ENCODE measurements at regions not wholly inside any gene's neighbourhood (a gene's known extent, or its start where the extent isn't known, plus 50 kb on each side); places are given as distances from the start of the nearest gene placed in this dataset.

DNA sequence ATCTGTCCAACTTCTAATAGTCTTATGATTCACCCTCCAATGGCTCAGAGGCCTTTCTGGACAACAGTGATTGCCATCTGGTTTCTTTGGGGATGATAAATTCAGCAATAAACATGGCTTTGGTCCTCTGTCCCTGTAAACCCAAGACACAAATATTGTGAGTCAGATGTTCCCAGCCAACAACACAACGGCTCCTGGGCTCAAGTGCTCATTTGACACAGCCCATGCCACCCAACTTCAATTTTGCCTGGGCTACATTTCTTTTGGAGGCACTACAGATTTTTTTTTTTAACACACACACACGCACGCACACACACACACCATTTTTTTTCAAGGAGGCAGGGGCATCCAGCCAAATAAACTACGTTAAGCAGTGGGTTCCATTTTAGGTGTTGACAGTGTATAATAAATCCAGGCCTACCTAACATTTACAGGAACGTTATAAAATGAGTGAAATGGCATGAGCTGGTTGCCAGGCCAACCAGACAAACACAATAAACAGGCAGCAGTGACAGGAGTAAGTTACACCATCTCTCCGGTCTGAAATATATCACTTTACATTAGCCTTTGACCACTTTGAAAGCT, 939.9 kb upstream of the SOX9 start:
- Histone ChIP-seq H3K4me2 (no peak overlapping the region), H3K9me3 (ENCODE audit: low read depth) (no peaks in the 10 kb centered on the region), H2AFZ (no peak overlapping the region), H3K4me3 (no peak overlapping the region), H3K36me3 (replicated peaks; ENCODE audit: insufficient read depth, low read depth) (no peaks in the 10 kb centered on the region), H3K9me2 (replicated peaks; ENCODE audit: insufficient read depth) (no peaks in the 10 kb centered on the region), H3K4me1 (ENCODE audit: insufficient read depth) (peaks cover 4% of the 10 kb centered on the region), H3K27me3 (no peaks in the 10 kb centered on the region), H4K20me1 (ENCODE audit: insufficient read depth, poor library complexity, severe bottlenecking) (no peaks in the 10 kb centered on the region), H3K79me2 (no peaks in the 10 kb centered on the region), H3K27ac (no peak overlapping the region)
- DNase-seq (ENCODE audit: low spot score), result peak; percentile 44
- 28% methylated on average over 6 of the region's 6 CpGs for WGBS (ENCODE audit: low lambda C conversion rate, missing lambda C conversion rate)
- TF ChIP-seq EZH2 (IDR thresholded peaks at IDR 0.05; ENCODE audit: borderline replicate concordance) (no peak), EZH2phosphoT487 (IDR thresholded peaks at IDR 0.05; ENCODE audit: low read depth, severe bottlenecking, unreplicated experiment) (no peak)
- TF ChIP-seq, protein P1, sequence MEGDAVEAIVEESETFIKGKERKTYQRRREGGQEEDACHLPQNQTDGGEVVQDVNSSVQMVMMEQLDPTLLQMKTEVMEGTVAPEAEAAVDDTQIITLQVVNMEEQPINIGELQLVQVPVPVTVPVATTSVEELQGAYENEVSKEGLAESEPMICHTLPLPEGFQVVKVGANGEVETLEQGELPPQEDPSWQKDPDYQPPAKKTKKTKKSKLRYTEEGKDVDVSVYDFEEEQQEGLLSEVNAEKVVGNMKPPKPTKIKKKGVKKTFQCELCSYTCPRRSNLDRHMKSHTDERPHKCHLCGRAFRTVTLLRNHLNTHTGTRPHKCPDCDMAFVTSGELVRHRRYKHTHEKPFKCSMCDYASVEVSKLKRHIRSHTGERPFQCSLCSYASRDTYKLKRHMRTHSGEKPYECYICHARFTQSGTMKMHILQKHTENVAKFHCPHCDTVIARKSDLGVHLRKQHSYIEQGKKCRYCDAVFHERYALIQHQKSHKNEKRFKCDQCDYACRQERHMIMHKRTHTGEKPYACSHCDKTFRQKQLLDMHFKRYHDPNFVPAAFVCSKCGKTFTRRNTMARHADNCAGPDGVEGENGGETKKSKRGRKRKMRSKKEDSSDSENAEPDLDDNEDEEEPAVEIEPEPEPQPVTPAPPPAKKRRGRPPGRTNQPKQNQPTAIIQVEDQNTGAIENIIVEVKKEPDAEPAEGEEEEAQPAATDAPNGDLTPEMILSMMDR (IDR thresholded peaks at IDR 0.05; ENCODE audit: poor library complexity), result no peak

DNA sequence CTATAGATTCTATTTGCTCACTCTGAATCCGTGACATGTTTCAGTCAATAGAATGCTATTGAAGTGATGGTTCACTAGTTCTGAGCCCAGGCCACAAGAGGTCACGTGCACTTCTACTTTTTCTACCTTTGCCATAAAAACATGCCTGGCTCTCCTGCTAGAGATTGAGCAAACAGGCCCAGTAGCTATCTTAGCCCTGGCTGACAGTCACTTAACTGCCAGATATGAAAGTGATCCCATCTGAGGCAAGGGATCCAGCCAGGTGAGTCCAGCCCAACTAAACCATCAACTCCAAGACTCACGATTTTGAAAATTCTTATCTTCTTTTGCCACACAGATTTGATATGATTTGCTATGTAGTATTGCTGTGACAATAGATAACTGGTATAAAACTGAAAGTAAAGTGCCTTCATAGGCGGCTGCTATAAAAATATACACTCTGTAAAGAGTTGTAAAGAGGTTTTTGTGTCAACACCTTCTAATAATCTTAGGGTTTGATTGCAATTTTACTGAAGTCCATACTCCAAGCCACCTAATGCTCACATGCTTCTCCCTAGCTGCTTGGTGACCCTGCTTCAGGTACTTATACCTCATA, 937.7 kb upstream of the SOX9 start:
- Histone ChIP-seq H3K4me2 (no peak overlapping the region), H3K79me2 (no peaks in the 10 kb centered on the region), H3K36me3 (replicated peaks; ENCODE audit: insufficient read depth, low read depth) (no peaks in the 10 kb centered on the region), H3K4me3 (no peak overlapping the region), H3K9me3 (ENCODE audit: low read depth) (no peaks in the 10 kb centered on the region), H4K20me1 (ENCODE audit: insufficient read depth, poor library complexity, severe bottlenecking) (no peaks in the 10 kb centered on the region), H3K4me1 (ENCODE audit: insufficient read depth) (peaks cover 4% of the 10 kb centered on the region), H3K9me2 (replicated peaks; ENCODE audit: insufficient read depth) (no peaks in the 10 kb centered on the region), H3K27me3 (no peaks in the 10 kb centered on the region), H3K27ac (no peak overlapping the region), H2AFZ (no peak overlapping the region)
- peak; percentile 16 for DNase-seq (ENCODE audit: low spot score)
- WGBS (ENCODE audit: low lambda C conversion rate, missing lambda C conversion rate), result 75% methylated on average over 4 of the region's 4 CpGs
- TF ChIP-seq EZH2phosphoT487 (IDR thresholded peaks at IDR 0.05; ENCODE audit: low read depth, severe bottlenecking, unreplicated experiment), result peak; percentile 38
- TF ChIP-seq EZH2 (IDR thresholded peaks at IDR 0.05; ENCODE audit: borderline replicate concordance), result no peak

DNA sequence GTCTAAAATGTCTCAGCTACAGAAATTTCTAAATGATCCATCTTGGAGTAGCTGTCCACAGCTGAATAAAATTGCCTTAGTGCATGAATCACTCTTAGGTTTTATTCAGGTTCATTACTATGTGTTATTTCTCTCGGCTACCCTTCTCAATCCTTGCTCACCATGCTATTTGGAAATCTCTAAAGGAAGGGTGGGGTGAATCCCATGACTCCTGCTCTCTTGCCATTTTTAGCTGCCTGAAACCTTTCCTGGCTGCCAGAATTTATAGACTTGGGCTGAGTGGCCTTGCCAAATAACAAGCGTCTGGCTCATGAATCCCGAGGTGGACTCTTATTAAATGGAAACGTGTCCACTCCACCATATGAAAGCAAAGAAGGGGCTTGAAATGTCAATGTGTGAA, 936.1 kb upstream of the SOX9 start:
- WGBS (ENCODE audit: low lambda C conversion rate, missing lambda C conversion rate), result 82% methylated on average over 4 of the region's 4 CpGs
- H3K27me3 ChIP-seq, result no peaks in the 10 kb centered on the region
- no peaks in the 10 kb centered on the region for H3K9me3 ChIP-seq (ENCODE audit: low read depth)
- H3K79me2 ChIP-seq, result no peaks in the 10 kb centered on the region
- no peaks in the 10 kb centered on the region for H3K9me2 ChIP-seq (replicated peaks; ENCODE audit: insufficient read depth)
- H2AFZ ChIP-seq, result no peak overlapping the region
- H3K4me3 ChIP-seq, result no peak overlapping the region
- H3K4me1 ChIP-seq (ENCODE audit: insufficient read depth), result peaks cover 4% of the 10 kb centered on the region
- TF ChIP-seq, protein P1 (IDR thresholded peaks at IDR 0.05; ENCODE audit: poor library complexity), result no peak
- TF ChIP-seq EZH2phosphoT487 (IDR thresholded peaks at IDR 0.05; ENCODE audit: low read depth, severe bottlenecking, unreplicated experiment) (no peak), EZH2 (IDR thresholded peaks at IDR 0.05; ENCODE audit: borderline replicate concordance) (no peak)
- H3K27ac ChIP-seq, result no peak overlapping the region
- no peak for DNase-seq (ENCODE audit: low spot score)
- H4K20me1 ChIP-seq (ENCODE audit: insufficient read depth, poor library complexity, severe bottlenecking), result no peaks in the 10 kb centered on the region
- H3K36me3 ChIP-seq (replicated peaks; ENCODE audit: insufficient read depth, low read depth), result no peaks in the 10 kb centered on the region
- H3K4me2 ChIP-seq, result no peak overlapping the region

DNA sequence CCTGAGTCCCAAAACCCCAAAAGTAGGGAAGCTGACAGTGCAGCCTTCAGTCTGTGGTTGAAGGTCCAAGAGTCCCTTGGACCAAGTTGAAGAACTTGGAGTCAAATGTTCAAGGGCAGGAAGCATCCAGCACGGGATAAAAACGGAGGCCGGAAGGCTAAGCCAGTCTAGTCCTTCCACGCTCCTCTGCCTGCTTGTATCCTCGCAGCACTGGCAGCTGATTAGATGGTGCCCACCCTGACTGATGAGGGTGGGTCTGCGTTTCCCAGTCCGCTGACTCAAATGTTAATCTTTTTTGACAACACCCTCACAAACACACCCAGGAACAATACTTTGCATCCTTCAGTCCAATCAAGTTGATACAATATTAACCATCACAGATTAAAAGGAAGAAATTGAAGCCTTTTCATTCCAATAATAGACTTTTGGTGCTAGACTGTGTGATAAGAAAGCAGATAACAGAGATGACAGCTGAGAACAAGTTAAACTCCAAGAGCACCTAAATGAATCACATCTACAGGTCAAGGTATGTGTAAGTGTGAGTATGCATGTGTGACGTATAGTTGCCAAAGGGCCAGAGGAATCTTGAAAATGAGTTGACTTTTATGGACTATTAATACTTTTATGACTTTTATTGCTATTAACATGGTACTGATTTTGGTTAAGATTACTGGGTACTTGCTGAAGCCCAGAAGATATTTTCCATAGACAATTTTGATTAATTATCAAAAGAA, 933.5 kb upstream of the SOX9 start:
- 93% methylated on average over 8 of the region's 8 CpGs for WGBS (ENCODE audit: low lambda C conversion rate, missing lambda C conversion rate)
- H3K4me2 ChIP-seq, result no peak overlapping the region
- no peaks in the 10 kb centered on the region for H4K20me1 ChIP-seq (ENCODE audit: insufficient read depth, poor library complexity, severe bottlenecking)
- no peak overlapping the region for H3K27ac ChIP-seq
- no peaks in the 10 kb centered on the region for H3K27me3 ChIP-seq
- no peak overlapping the region for H3K4me3 ChIP-seq
- no peaks in the 10 kb centered on the region for H3K9me3 ChIP-seq (ENCODE audit: low read depth)
- H3K9me2 ChIP-seq (replicated peaks; ENCODE audit: insufficient read depth), result no peaks in the 10 kb centered on the region
- TF ChIP-seq EZH2 (IDR thresholded peaks at IDR 0.05; ENCODE audit: borderline replicate concordance), result no peak
- no peak for TF ChIP-seq EZH2phosphoT487 (IDR thresholded peaks at IDR 0.05; ENCODE audit: low read depth, severe bottlenecking, unreplicated experiment)
- TF ChIP-seq, protein P1 (IDR thresholded peaks at IDR 0.05; ENCODE audit: poor library complexity), result no peak
- no peak for DNase-seq (ENCODE audit: low spot score)
- no peaks in the 10 kb centered on the region for H3K4me1 ChIP-seq (ENCODE audit: insufficient read depth)
- no peaks in the 10 kb centered on the region for H3K36me3 ChIP-seq (replicated peaks; ENCODE audit: insufficient read depth, low read depth)
- H2AFZ ChIP-seq, result no peak overlapping the region
- no peaks in the 10 kb centered on the region for H3K79me2 ChIP-seq

Data from hepatocyte (in vitro differentiated cells).